Posterior cingulate gyrus (tissue), 11 donors: ENCODE measurements at regions not wholly inside any gene's neighbourhood (a gene's known extent, or its start where the extent isn't known, plus 50 kb on each side); places are given as distances from the start of the nearest gene placed in this dataset.
"Not testable (repeated sequence)": the region's sequence is repeated elsewhere in the genome, so short reads cannot be mapped to it uniquely, and the experiment has no call there.

ENCODE experiments used
- DNase-seq, 10 donors: peaks; one replicate each; pipeline versions ENCODE4 v3.0.0 to v3.0.0-alpha.2; 2020 to 2021; ENCODE audit warnings: mixed read lengths in 3 of 10
- intact Hi-C: fragments of 100-400 bp; cut with DNase I; formaldehyde crosslinking; loops from one replicate; pipeline ENCODE4 v1.15.1; 2023

DNA sequence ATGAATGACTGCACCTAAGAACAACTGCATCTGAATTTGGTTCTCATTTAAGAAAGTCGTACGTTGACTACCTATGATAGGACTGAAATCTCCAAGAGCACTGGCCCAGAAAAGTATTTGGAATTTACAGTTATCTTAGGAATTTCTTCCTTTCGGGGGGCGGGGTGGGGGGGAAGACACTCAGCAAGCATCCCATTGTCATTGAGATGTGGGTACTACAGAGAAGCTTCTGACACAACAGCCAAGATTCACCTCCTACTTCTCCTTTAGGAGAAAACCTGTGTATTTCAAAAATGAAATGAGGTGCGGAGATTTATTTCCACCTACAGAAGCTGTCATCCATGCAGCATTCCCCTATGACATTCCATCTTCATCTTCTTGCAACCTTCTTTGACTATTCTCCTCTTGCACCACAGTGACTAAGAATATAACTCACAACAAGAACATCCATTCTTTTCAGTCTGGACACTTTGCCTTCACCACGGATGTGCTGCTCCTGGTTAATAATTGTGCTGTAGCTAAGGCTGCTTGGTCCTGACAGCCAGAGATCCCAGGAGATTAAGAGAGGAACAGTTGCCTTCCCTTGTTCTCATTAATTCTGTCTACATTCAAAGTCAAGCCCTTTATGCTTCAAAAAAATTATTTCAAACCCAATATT is 98.4 kb upstream of the FRMD4A start:
- DNase-seq: no peak
- intact Hi-C loops: no loop called here

DNA sequence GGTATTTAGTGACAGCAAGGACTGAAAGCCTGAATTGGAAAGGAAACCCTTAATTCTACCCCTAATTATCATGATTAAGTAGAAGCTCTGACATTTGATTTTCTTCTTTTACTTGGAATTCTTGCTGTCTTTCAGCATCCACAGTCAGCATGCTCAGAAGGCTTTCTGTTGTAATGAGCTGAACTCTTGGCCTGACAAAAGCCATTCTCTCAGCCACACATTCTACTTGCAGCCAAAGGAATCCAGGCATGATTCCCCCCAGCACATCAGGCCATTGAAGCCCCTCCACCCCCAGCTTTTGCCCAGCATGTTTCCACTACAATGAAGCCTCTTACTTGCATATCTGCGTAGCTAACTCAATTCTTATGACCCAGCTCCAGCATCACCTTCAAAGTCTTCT is 94.3 kb upstream of the FRMD4A start:
- intact Hi-C loops: no loop called here

DNA sequence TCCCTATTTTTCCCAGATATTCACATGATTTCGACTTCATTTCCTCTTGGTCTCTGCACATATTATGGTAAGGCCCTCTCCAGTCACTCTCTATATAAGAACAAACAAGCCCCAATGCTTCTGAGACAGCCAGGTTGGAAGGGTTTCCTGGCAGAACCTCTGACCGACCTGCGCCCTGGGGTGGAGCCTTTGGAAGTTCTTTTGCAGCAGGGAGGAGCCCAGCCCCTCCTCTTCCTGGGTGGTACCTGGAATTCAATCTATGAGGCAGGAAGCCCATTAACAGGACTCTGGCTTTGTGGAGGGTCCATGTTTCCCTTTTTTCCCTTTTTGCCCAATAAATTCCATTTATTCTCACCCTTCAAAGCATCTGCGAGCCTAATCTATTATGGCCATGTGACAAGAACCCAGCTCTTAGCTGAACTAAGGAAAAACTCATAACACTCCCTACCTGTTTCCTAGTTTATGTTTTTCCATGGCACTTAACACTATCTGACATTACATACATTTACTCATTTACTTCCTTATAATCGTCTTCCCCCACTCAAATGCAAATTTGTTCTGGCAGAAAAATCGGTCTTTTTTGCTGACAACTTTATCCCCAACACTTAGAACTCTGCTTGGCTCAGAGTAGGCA is 92.5 kb upstream of the FRMD4A start:
- DNase-seq: no peak
- intact Hi-C loops: no loop called here

More for the DNA sequence above, 94.3 kb upstream of the FRMD4A start:
- no peak for DNase-seq

GRCh38 chr10:14422431-14422830 is 91.7 kb upstream of the FRMD4A start:
- DNase-seq: no peak
- intact Hi-C loops: no loop called here

DNA sequence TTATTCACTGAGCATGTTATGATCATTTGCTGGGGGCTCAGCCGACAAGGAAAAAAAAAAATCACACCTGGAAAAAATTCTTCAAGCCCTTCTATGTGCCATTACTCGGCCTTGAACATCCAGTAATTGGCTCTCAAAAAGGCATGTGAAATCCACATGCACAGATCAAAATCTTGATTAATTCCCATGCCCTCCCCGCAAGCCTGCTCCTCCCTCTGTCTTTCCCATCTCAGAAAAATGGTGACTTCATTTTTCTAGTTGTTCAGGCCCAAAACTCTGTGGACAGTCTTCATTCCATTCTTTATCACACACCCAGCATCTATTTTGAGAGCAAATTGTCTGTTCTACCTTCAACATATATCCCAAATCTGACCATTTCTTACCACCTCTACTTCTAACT is 91.2 kb upstream of the FRMD4A start:
- DNase-seq: no peak
- intact Hi-C loops: no loop called here

GRCh38 chr10:14417336-14417735 is 86.6 kb upstream of the FRMD4A start:
- intact Hi-C loops, DNase-seq: not testable (repeated sequence)

GRCh38 chr10:14416308-14416700 is 85.6 kb upstream of the FRMD4A start:
- no peak for DNase-seq
- intact Hi-C loops: no loop called here

- intact Hi-C loops: no loop called here
- DNase-seq: no peak
Observed at GRCh38 chr10:14415676-14416307, 85.1 kb upstream of the FRMD4A start.

GRCh38 chr10:14414901-14415300 is 84.2 kb upstream of the FRMD4A start:
- DNase-seq: no peak
- intact Hi-C loops: no loop called here

GRCh38 chr10:14413523-14413922 is 82.8 kb upstream of the FRMD4A start:
- intact Hi-C loops: no loop called here
- no peak for DNase-seq

DNA sequence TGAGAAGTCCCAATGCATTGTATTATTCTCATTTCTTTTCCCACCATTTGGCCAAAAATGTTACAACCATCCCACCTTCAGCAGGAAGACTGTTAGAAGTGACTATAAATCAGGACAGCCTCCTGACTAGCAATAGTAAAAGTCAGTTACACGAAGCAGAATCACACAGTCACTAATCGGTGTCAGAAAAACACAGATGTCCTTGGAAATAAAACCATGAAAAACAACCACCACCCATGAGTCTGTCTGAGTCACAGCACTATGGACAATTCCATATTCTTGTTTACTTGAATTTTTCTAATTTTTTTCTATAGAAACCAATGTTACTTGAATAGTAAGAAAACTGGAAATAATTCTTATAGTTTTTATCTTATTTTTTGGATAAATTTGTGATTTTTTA is 81.9 kb upstream of the FRMD4A start:
- intact Hi-C loops: no loop called here
- no peak for DNase-seq

DNA sequence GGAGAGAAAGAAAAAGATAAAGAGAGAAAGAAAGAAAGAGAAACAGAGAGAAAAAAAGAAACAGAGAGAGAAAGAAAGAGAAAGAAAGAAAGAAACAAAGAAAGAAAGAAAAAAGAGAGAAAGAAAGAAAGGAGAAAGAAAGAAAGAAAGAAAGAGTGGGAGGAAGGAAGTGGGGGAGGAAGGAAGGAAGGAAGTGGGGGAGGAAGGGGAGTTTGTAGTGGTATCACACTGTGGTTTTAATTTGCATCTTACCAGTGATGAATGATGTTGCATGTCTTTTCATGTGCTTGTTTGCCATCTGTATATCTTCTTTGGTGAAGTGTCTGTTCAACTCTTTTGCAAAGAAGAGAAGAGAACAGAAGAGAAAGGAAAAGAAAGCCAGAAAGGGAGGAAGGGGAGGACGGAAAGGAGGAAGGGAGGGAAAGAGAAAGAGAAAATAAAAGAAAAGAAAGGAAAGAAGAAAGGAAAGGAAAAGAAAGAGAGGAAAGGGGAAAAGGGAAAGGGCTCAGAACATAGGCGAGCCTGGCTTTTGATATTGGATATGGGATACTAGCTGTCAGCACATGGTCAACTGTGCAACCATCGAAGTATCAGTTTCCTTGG is 79.2 kb upstream of the FRMD4A start:
- DNase-seq: no peak
- intact Hi-C loops: no loop called here

DNA sequence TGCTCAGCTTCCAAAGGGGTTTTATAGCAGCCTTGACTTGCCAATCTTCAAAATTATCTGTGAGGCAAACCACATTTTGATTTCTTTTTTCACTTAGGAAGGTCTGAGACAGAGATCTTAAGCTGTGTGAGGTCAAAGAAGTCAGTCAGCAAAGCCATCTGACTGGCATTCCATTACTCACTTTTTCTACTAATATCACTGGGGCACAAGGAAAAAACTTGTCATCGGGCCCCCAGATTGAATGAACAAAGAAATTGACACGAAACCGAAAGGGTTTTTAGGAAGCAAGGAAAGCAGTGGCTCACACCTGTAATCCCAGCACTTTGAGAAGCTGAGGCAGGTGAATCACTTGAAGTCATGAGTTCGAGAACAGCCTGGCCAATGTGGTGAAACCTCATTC is 78.5 kb upstream of the FRMD4A start:
- no peak for DNase-seq
- intact Hi-C loops: no loop called here

- no peak for DNase-seq
- intact Hi-C loops: no loop called here
Observed at GRCh38 chr10:14408139-14408538, 77.4 kb upstream of the FRMD4A start.

- intact Hi-C loops: no loop called here
Observed at GRCh38 chr10:14407567-14407966, 76.8 kb upstream of the FRMD4A start.

GRCh38 chr10:14405076-14406065 is 74.6 kb upstream of the FRMD4A start:
- no peak for DNase-seq
- intact Hi-C loops: no loop called here

More at GRCh38 chr10:14407567-14407966, 76.8 kb upstream of the FRMD4A start:
- no peak for DNase-seq

- no peak for DNase-seq
- intact Hi-C loops: no loop called here
Observed at GRCh38 chr10:14403881-14404623, 73.3 kb upstream of the FRMD4A start.

DNA sequence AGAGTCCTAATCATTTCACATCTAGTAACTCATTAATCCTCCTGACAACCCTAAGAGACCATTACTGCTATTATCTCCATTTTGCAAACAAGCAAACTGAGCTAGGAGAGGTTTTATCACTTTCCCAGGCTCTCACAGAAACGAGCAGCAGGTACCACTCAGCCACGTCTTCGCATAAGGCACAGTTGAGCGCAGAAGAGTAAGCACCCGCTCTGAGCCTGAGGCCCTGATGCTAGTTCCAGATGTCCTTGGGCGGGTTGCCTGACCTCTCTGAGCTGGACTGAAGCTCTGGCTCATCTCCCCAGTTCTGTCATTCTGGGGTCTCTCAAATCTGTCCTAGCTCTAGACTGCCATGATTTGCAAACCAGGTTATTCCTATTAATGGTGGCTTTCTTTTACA is 72.6 kb upstream of the FRMD4A start:
- no peak for DNase-seq
- intact Hi-C loops: no loop called here

GRCh38 chr10:14399641-14400040 is 68.9 kb upstream of the FRMD4A start:
- no peak for DNase-seq
- intact Hi-C loops: no loop called here

GRCh38 chr10:14397066-14397465 is 66.3 kb upstream of the FRMD4A start:
- peak; percentile 61 to 97 (median 78) for DNase-seq
- intact Hi-C loops: no loop called here
